HepG2 (cell line): ENCODE measurements at regions not wholly inside any gene's neighbourhood (a gene's known extent, or its start where the extent isn't known, plus 50 kb on each side); places are given as distances from the start of the nearest gene placed in this dataset.

Experiments
- ATAC-seq: fragments of 200-7000 bp; cut with Tn5 transposase; 3 replicates; pipeline ENCODE4 v1.9.1; 2020; ENCODE audit warnings: mild to moderate bottlenecking, moderate library complexity
- BruUV-seq: library from RNA; stranded (reverse); fragments of 400-500 nt; replicated peaks from 2 replicates; lab custom pipeline; 2021; lab: Mats Ljungman, UMichigan
- CTCF ChIA-PET: fragments of 300-600 bp; formaldehyde crosslinking; extraction: SDS; loops from one replicate; lab custom pipeline; 2021; ENCODE audit warnings: low total read pairs, inconsistent platforms, low intra/inter-chr PET ratio; lab: Yijun Ruan, JAX
- POLR2A ChIA-PET: fragments of 350-600 bp; sonication (Branson Sonifier 250); formaldehyde crosslinking; loops from one replicate; lab custom pipeline; 2020; ENCODE audit warnings: antibody characterized with exemption, inconsistent platforms; lab: Yijun Ruan, JAX
- DNase-seq: peaks from one replicate; pipeline ENCODE4 v3.0.0-alpha.2; 2015; ENCODE audit warnings: low spot score
- FAIRE-seq: peaks from 3 replicates; lab custom pipeline; 2011; peaks lifted over from hg19 to GRCh38; lab: Jason Lieb, UNC
- H2AFZ ChIP-seq: one replicate; pipeline ENCODE4 v1.6.1; 2011; ENCODE audit warnings: low read length, inconsistent platforms
- H3K27ac ChIP-seq: fragments of 300-600 bp; 3 replicates; pipeline ENCODE4 v1.8.0; 2011; ENCODE audit warnings: mixed run types, mild to moderate bottlenecking, mixed read lengths, low read length, inconsistent platforms; ENCODE audit not compliant: insufficient read depth; ENCODE audit errors: extremely low read length
- H3K27me3 ChIP-seq, 2 experiments: fragments of 200-600 bp in 1 of 2; 2 replicates in 1 of 2; 3 replicates in 1 of 2; pipeline versions ENCODE4 v1.6.0 to v1.8.0; 2011; ENCODE audit warnings: low read length in 2 of 2, mild to moderate bottlenecking in 2 of 2, moderate library complexity in 2 of 2, inconsistent platforms in 1 of 2; ENCODE audit not compliant: insufficient read depth in 2 of 2, control insufficient read depth in 1 of 2
- H3K36me3 ChIP-seq, 2 experiments: fragments of 200-600 bp in 1 of 2; replicated peaks in 1 of 2; 2 replicates in 1 of 2; 3 replicates in 1 of 2; pipeline versions ENCODE4 v1.5.1 to v1.8.0; 2011; ENCODE audit warnings: low read length in 2 of 2, inconsistent platforms in 1 of 2; ENCODE audit not compliant: insufficient read depth in 2 of 2, control insufficient read depth in 1 of 2
- H3K4me1 ChIP-seq: 2 replicates; pipeline ENCODE4 v1.5.1; 2012; ENCODE audit warnings: low read length, inconsistent platforms; ENCODE audit not compliant: insufficient read depth
- H3K4me2 ChIP-seq: 2 replicates; pipeline ENCODE4 v1.6.0; 2011; ENCODE audit warnings: low read depth, low read length, inconsistent platforms
- H3K4me3 ChIP-seq, 3 experiments: fragments of 200-600 bp in 1 of 3; sonication (generic), shearing (Covaris generic) in 1 of 3; replicated peaks in 1 of 3; 2 replicates each; pipeline ENCODE4 v1.5.1; 2011 to 2016; ENCODE audit warnings: low read length in 3 of 3, inconsistent platforms in 2 of 3, low read depth in 2 of 3, mild to moderate bottlenecking in 2 of 3, control low read depth in 1 of 3, mixed read lengths in 1 of 3; ENCODE audit not compliant: insufficient read depth in 1 of 3
- H3K79me2 ChIP-seq: one replicate; pipeline ENCODE4 v1.6.1; 2011; ENCODE audit warnings: low read length, inconsistent platforms; ENCODE audit not compliant: insufficient read depth
- H3K9ac ChIP-seq: 2 replicates; pipeline ENCODE4 v1.6.0; 2011; ENCODE audit warnings: mild to moderate bottlenecking, low read depth, low read length, inconsistent platforms; ENCODE audit not compliant: insufficient read depth
- H3K9me3 ChIP-seq: 2 replicates; pipeline ENCODE4 v1.5.1; 2012; ENCODE audit warnings: mild to moderate bottlenecking, low read length
- H4K20me1 ChIP-seq: 2 replicates; pipeline ENCODE4 v1.6.0; 2011; ENCODE audit warnings: inconsistent platforms, mild to moderate bottlenecking, low read length, moderate library complexity; ENCODE audit not compliant: insufficient read depth
- BRCA1 ChIP-seq: sonication (generic); formaldehyde crosslinking; IDR thresholded peaks from 2 replicates; pipeline ENCODE4 v1.4.0; 2020; ENCODE audit warnings: missing genetic modification reagents
- BRF2 ChIP-seq: sonication (generic); formaldehyde crosslinking; IDR thresholded peaks from 2 replicates; pipeline ENCODE4 v1.8.1; 2022; ENCODE audit warnings: mild to moderate bottlenecking, missing genetic modification reagents
- GATA4 ChIP-seq: sonication (generic); IDR thresholded peaks from 2 replicates; pipeline ENCODE4 v1.6.1; 2016; ENCODE audit warnings: antibody characterized with exemption, low read depth, borderline replicate concordance
- HOXA3 ChIP-seq: sonication (generic); formaldehyde crosslinking; IDR thresholded peaks from 2 replicates; pipeline ENCODE4 v1.5.0; 2020; ENCODE audit warnings: missing genetic modification reagents
- MAFG ChIP-seq: sonication (generic); formaldehyde crosslinking; IDR thresholded peaks from 2 replicates; pipeline ENCODE4 v1.5.1; 2020; ENCODE audit warnings: mild to moderate bottlenecking, missing genetic modification reagents
- MXD1 ChIP-seq: sonication (generic); formaldehyde crosslinking; IDR thresholded peaks from 2 replicates; pipeline ENCODE4 v1.4.0; 2020; ENCODE audit warnings: mild to moderate bottlenecking, missing genetic modification reagents
- NR2F2 ChIP-seq: IDR thresholded peaks from 2 replicates; pipeline ENCODE4 v1.6.1; 2012; ENCODE audit warnings: low read depth, inconsistent platforms, borderline replicate concordance
- SNAPC2 ChIP-seq: sonication (generic); formaldehyde crosslinking; IDR thresholded peaks from 2 replicates; pipeline ENCODE4 v1.8.1; 2022; ENCODE audit warnings: mild to moderate bottlenecking, missing genetic modification reagents
- TCF7L2 ChIP-seq: IDR thresholded peaks from 2 replicates; pipeline ENCODE4 v1.6.1; 2011; ENCODE audit warnings: mild to moderate bottlenecking, low read depth, low read length, moderate library complexity
- TGIF2 ChIP-seq: IDR thresholded peaks from 2 replicates; pipeline ENCODE4 v1.6.1; 2016; ENCODE audit warnings: control low read depth, missing compliant biosample characterization
- ZFP62 ChIP-seq: sonication (generic); formaldehyde crosslinking; IDR thresholded peaks from 2 replicates; pipeline ENCODE4 v1.4.0; 2020; ENCODE audit warnings: missing genetic modification reagents
- ZNF264 ChIP-seq: sonication (generic); formaldehyde crosslinking; IDR thresholded peaks from 2 replicates; pipeline ENCODE4 v1.4.0; 2020; ENCODE audit warnings: missing genetic modification reagents
- ZNF274 ChIP-seq: sonication (generic); formaldehyde crosslinking; IDR thresholded peaks from 2 replicates; pipeline ENCODE4 v1.5.1; 2020; ENCODE audit warnings: mild to moderate bottlenecking, missing genetic modification reagents
- ZNF660 ChIP-seq: sonication (generic); formaldehyde crosslinking; IDR thresholded peaks from 2 replicates; pipeline ENCODE4 v1.5.1; 2020; ENCODE audit warnings: mild to moderate bottlenecking, low read depth, missing genetic modification reagents, borderline replicate concordance
- ZNF747 ChIP-seq: sonication (generic); formaldehyde crosslinking; IDR thresholded peaks from 2 replicates; pipeline ENCODE4 v1.8.1; 2023; ENCODE audit warnings: missing genetic modification reagents, mild to moderate bottlenecking, borderline replicate concordance
- WGBS: methylation state at CpG from one replicate; pipeline ENCODE4 v1.1.6; 2017; ENCODE audit warnings: low lambda C conversion rate; 5-methylcytosine and 5-hydroxymethylcytosine counted together
- in situ Hi-C: cut with HindIII; loops from 2 replicates; pipeline ENCODE4 v1.10.0; 2017; ENCODE audit warnings: low pct_unique_long_range_greater_than_20kb; ENCODE audit not compliant: extremely low pct_ligation_motif_present
- intact Hi-C: fragments of 100-400 bp; cut with micrococcal nuclease; formaldehyde crosslinking; loops from one replicate; pipeline ENCODE4 v1.10.0; 2022; ENCODE audit not compliant: unreplicated experiment

GRCh38 chr16:35664091-35664693 lies 2204.8 kb downstream of the TP53TG3F start:
- no TSS peak for BruUV-seq
- H3K4me1 ChIP-seq, result no peaks in the 10 kb centered on the region
- ATAC-seq (no peak), DNase-seq (no peak), FAIRE-seq (no peak)
- TF ChIP-seq ZFP62 (CRISPR knock-in tag) (no peak), MAFG (CRISPR knock-in tag) (no peak), SNAPC2 (CRISPR knock-in tag) (no peak), TGIF2 (CRISPR knock-in tag) (no peak), ZNF660 (no peak), MXD1 (CRISPR knock-in tag) (no peak), ZNF264 (CRISPR knock-in tag) (no peak), NR2F2 (no peak), ZNF747 (no peak), BRCA1 (no peak), TCF7L2 (no peak), HOXA3 (CRISPR knock-in tag) (no peak), BRF2 (CRISPR knock-in tag) (no peak), GATA4 (no peak), ZNF274 (CRISPR knock-in tag) (no peak)
- POLR2A ChIA-PET, result no interaction called here
- no peak overlapping the region for H3K9ac ChIP-seq
- no peaks in the 10 kb centered on the region for H4K20me1 ChIP-seq
- 18% methylated on average over 3 of the region's 3 CpGs for WGBS
- H3K27ac ChIP-seq, result no peak overlapping the region
- no peaks in the 10 kb centered on the region for H3K27me3 ChIP-seq
- intact Hi-C loops, result no loop called here
- H3K36me3 ChIP-seq, result no peaks in the 10 kb centered on the region
- H3K79me2 ChIP-seq, result no peaks in the 10 kb centered on the region
- in situ Hi-C loops, result no loop called here
- peaks cover 100% of the 10 kb centered on the region for H3K9me3 ChIP-seq
- CTCF ChIA-PET, result no interaction called here
- no peak overlapping the region for H3K4me3 ChIP-seq
- no peak overlapping the region for H2AFZ ChIP-seq
- no peak overlapping the region for H3K4me2 ChIP-seq
